Esophagus squamous epithelium (tissue), 4 donors: ENCODE measurements at regions not wholly inside any gene's neighbourhood (a gene's known extent, or its start where the extent isn't known, plus 50 kb on each side); places are given as distances from the start of the nearest gene placed in this dataset.

Experiments
- POLR2A ChIP-seq, 4 donors: fragments of 450-650 bp; IDR thresholded peaks; one replicate each; pipeline ENCODE4 v1.6.1; 2017; ENCODE audit warnings: antibody characterized with exemption in 4 of 4, mild to moderate bottlenecking in 4 of 4, moderate library complexity in 3 of 4
- TF ChIP-seq, protein P1 (sequence below), 6 experiments: fragments of 450-650 bp in 4 of 6; fragments of 200-600 bp in 2 of 6; sonication (generic) in 2 of 6; IDR thresholded peaks; one replicate each; pipeline ENCODE4 v1.5.1; 2016 to 2019; ENCODE audit warnings: antibody characterized with exemption in 6 of 6, mild to moderate bottlenecking in 4 of 6, moderate library complexity in 4 of 6

DNA sequence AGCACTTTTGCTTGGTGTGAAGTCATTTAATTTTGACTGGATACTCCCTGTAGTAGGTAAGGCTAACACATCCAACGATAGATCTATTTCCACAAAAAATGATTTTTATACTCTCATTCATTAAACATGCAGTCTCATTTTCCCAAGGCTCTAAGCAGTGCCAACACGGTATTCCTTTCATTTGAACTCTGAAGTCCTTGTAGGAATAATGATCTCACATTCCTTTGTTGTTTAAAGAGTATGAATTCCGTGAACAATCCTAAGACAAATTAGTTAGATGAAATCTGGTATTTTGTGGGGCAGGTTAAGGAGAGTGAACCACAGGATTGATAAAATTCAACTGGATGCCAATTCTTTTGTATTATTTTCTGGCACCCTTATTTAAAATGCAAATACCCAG is 66.6 kb downstream of the LACC1 start:
- TF ChIP-seq, protein P1, sequence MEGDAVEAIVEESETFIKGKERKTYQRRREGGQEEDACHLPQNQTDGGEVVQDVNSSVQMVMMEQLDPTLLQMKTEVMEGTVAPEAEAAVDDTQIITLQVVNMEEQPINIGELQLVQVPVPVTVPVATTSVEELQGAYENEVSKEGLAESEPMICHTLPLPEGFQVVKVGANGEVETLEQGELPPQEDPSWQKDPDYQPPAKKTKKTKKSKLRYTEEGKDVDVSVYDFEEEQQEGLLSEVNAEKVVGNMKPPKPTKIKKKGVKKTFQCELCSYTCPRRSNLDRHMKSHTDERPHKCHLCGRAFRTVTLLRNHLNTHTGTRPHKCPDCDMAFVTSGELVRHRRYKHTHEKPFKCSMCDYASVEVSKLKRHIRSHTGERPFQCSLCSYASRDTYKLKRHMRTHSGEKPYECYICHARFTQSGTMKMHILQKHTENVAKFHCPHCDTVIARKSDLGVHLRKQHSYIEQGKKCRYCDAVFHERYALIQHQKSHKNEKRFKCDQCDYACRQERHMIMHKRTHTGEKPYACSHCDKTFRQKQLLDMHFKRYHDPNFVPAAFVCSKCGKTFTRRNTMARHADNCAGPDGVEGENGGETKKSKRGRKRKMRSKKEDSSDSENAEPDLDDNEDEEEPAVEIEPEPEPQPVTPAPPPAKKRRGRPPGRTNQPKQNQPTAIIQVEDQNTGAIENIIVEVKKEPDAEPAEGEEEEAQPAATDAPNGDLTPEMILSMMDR (IDR thresholded peaks at IDR 0.05): no peak
- no peak for TF ChIP-seq POLR2A (IDR thresholded peaks at IDR 0.05)
